Glomerular endothelial cell (primary cell): ENCODE measurements at regions not wholly inside any gene's neighbourhood (a gene's known extent, or its start where the extent isn't known, plus 50 kb on each side); places are given as distances from the start of the nearest gene placed in this dataset.

Source experiments
- DNase-seq: peaks from one replicate; pipeline ENCODE4 v3.0.0-alpha.2; 2011; ENCODE audit warnings: low read depth, low spot score; ENCODE audit errors: extremely low read depth

- DNase-seq, result no peak
Measured at GRCh38 chr12:61821381-61821780, 438.8 kb upstream of the USP15 start.

GRCh38 chr12:61823102-61823501, 437.1 kb upstream of the USP15 start:
- no peak for DNase-seq

GRCh38 chr12:61846765-61847164, 413.4 kb upstream of the USP15 start:
- DNase-seq, result no peak

DNA sequence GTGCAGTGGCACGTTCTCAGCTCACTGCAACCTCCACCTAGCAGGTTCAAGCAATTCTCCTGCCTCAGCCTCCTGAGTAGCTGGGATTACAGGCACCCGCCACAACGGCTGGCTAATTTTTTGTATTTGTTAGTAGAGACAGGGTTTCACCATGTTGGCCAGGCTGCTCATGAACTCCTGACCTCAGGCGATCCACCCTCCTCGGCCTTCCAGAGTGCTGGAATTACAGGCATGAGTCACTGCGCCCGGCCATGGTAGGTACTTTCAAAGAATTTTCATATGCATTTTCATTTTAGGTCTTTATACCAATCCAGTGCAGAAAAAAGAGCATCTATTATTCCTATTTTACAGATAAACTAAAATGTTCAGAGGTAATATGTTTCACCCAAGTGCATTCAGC, 411.3 kb upstream of the USP15 start:
- no peak for DNase-seq

- DNase-seq, result no peak
Measured at GRCh38 chr12:61853945-61854344, 406.3 kb upstream of the USP15 start.

DNA sequence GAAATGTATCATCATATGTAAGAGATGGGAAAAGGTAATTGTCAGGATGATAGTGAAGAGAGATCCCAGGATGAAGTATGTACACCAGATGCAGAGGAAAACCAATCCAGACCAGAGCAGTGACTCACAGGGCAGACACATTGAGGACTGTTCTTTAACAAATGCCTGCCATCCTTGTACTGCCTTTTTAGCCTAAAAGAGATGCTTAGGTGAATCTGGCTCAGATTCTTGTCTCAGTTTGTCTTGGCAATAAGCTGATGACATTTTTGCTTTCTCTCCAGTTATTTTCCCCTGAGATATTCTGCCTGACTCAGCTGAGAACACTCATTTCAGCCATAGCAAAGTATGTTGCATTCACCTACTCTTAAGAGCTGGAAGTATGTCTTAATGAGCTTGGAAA, 405.3 kb upstream of the USP15 start:
- DNase-seq, result no peak

GRCh38 chr12:61857968-61858367, 402.2 kb upstream of the USP15 start:
- no peak for DNase-seq

DNA sequence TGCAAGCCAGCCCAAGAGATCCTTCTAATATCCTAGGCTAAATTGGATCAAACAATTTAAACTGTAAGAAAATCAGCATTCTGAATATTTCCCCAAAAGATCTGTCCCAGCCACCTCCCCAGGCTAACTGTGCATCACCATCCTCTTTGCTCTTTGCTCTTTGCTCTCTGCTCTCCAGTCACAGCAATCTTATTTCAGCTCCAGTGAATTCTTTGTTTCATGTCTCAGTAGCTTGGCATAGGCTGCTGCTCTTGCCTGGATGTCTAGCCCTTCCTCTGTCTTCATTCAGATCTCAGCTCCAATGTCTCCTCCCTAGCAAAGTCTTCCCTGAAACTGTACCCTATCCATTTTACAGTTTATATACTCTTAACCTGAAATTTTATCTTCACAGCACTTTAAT, 399.8 kb upstream of the USP15 start:
- DNase-seq, result no peak

GRCh38 chr12:61862986-61863385, 397.2 kb upstream of the USP15 start:
- DNase-seq, result no peak

DNA sequence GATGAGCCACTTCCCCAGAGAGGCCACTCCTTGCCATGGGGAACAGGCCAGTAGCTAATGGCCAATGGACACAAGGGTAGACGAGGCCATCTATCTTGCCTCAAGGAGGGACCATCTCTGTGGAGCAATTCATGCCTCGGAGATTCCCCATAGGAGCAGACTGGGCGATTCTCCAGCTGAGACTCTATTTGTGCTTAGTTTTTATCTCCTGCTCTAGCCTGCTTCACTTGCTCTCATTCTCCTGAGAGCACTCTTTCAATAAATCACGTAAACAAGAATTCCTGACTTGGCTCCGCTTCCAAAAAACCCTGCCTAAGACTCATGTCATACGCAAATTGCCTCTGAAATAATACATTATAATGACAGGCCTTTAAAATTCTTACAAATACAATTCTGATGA, 396.4 kb upstream of the USP15 start:
- DNase-seq, result no peak

DNA sequence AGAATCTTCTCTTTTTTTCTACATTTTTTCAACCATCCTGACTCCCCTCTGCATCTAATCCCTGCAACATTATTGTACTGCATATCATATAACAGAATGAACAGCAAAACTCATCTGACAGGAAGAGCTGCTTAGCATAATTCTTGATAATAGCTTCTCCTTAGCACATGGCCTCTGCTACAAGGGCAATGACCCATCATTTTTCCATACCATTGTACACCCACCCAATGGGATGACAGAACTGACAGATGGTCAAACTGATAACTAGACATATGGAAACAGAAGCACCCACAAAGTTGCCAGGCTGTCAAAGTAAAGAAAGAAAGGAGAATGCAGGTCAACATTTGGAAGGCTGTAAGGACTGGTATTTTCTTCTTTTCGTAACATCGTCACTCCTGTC, 390.4 kb upstream of the USP15 start:
- no peak for DNase-seq

GRCh38 chr12:61870658-61871484, 389.3 kb upstream of the USP15 start:
- DNase-seq, result no peak

DNA sequence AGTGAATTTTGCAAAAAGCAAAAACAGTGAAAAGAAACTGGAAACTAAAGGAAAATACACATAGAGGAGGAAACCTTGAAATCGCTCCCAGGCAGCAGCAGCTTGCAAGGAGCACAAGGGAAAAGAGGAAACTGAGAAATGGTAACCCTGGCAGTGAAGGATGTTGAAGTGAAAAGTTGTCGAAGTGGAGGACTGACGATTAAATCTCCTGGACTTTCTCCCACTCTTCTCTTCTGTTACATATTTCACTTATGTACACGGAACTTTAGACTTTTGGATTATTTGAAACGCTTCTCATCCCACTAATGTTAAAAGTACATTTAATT, 388.8 kb upstream of the USP15 start:
- no peak for DNase-seq

GRCh38 chr12:61879229-61879628, 381.0 kb upstream of the USP15 start:
- no peak for DNase-seq

GRCh38 chr12:61880186-61880585, 380.0 kb upstream of the USP15 start:
- DNase-seq, result no peak

DNA sequence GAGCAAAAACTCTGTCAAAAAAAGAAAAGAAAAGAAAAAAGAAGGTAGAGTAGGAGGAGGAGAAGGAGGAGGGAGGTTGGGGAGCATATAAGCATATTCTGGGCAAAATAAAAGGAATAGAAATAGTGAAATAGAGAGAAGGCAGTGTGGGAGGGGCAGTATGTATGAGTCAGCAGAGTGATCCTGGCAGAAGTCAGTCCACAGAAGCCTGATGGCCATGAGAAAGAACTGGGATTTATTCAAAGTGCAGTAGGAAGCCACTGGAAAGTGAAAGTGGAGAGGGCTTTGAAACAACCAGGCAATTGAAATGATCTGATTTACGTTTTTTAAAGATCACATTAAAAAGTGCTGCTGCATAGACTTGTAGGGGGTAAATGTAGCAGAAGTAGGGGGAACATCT, 368.6 kb upstream of the USP15 start:
- DNase-seq, result no peak

- DNase-seq, result no peak
Measured at GRCh38 chr12:61894168-61894567, 366.0 kb upstream of the USP15 start.

DNA sequence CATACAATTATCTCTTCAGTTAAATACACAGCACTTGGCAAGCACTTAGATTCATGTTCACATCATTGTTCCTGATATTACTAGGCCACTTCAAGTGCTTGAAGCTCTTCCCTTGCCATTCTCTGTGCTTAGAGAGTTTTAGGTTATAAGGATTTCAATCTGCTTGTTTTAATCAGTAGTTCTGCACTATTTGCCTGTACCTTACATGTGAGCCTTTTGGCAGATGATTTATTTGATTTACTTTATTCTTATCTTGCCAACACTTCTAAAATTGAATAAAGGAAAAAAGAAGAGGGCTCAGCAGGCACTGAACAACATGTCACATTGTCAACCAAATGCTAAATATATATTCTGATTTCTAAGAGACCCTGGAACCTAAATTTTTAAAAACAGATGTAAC, 363.8 kb upstream of the USP15 start:
- DNase-seq, result no peak

GRCh38 chr12:61902403-61902802, 357.8 kb upstream of the USP15 start:
- no peak for DNase-seq

GRCh38 chr12:61911113-61911512, 349.1 kb upstream of the USP15 start:
- DNase-seq, result no peak

DNA sequence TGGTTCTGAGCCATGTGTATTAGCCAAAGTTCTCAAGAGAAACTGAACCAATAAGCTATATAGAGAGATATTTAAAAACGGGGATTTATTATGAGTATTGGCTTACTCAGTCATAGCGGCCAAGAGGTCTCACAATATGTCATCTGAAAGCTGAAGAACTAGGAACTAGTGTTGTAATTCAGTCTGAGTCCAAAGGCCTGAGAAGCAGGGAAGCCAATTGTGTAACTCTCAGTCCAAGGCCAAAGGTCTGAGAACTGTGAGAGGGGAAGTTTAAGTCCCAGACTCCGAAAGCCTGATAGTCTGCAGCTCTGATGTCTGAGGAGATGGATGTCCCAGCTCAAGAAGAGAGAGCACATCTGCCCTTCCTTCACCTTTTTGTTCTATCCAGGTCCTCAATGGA, 344.8 kb upstream of the USP15 start:
- no peak for DNase-seq

GRCh38 chr12:61916831-61917230, 343.4 kb upstream of the USP15 start:
- DNase-seq, result no peak

DNA sequence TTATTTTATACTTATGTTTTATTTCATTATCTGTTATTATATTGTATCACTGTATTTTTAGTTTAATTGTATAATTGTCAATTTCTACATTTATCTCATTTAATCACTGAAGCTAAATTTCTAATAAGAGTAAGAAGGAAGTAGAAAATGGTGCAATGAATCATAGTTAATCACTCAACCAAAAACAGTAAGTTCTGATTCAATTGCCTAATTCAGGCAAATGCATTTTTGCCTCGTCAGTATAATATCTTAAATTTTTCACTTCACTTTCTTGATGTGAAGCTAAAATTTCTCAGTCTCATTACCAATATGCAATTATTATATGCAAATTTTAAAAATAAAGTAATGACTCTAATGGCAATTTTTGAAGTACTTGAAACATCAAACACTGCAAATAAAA, 340.5 kb upstream of the USP15 start:
- DNase-seq, result no peak
